ENCODE measurements at regions not wholly inside any gene's neighbourhood (a gene's known extent, or its start where the extent isn't known, plus 50 kb on each side); places are given as distances from the start of the nearest gene placed in this dataset.

GRCh38 chr2:40540026-40540425 is 88.1 kb upstream of the SLC8A1 start:
- POLR2A ChIA-PET, result no interaction called here

GRCh38 chr2:40543381-40543780 is 91.5 kb upstream of the SLC8A1 start:
- Histone ChIP-seq H3K9me3 (no peaks in the 10 kb centered on the region), H3K4me2 (no peak overlapping the region), H3K4me3 (no peak overlapping the region), H3K4me1 (no peaks in the 10 kb centered on the region), H3K27ac (no peak overlapping the region)
- DNase-seq (ENCODE audit: low read depth in 1 of 2, low spot score in 1 of 2), result no peak
- ChIA-PET POLR2A (no interaction called here), CTCF (interaction anchor here (1.2 kb wide), 1 partner anchor 10 kb away, joined by 3 read pairs; no protein-coding TSS in a partner anchor)
- no peak for ATAC-seq
- no peak for TF ChIP-seq RAD21 (conservative IDR thresholded peaks at IDR 0.05 in 1 of 2, IDR thresholded peaks at IDR 0.05 in 1 of 2)
- no peak for TF ChIP-seq RARB (CRISPR knock-in tag; IDR thresholded peaks at IDR 0.05)
- TF ChIP-seq GATA3 (IDR thresholded peaks at IDR 0.05; ENCODE audit: borderline replicate concordance), result no peak
- no peak for TF ChIP-seq EHMT2 (IDR thresholded peaks at IDR 0.05; ENCODE audit: low read depth)
- no peak for TF ChIP-seq ZSCAN20 (CRISPR knock-in tag; IDR thresholded peaks at IDR 0.05)
- no peak for TF ChIP-seq PHF8 (IDR thresholded peaks at IDR 0.05; ENCODE audit: borderline replicate concordance, low read depth)
- TF ChIP-seq EHF (CRISPR knock-in tag; IDR thresholded peaks at IDR 0.05), result no peak
- TF ChIP-seq, protein P1, sequence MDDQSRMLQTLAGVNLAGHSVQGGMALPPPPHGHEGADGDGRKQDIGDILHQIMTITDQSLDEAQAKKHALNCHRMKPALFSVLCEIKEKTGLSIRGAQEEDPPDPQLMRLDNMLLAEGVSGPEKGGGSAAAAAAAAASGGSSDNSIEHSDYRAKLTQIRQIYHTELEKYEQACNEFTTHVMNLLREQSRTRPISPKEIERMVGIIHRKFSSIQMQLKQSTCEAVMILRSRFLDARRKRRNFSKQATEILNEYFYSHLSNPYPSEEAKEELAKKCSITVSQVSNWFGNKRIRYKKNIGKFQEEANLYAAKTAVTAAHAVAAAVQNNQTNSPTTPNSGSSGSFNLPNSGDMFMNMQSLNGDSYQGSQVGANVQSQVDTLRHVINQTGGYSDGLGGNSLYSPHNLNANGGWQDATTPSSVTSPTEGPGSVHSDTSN (IDR thresholded peaks at IDR 0.05), result no peak
- TF ChIP-seq NPAS2 (CRISPR knock-in tag; IDR thresholded peaks at IDR 0.05; ENCODE audit: borderline replicate concordance), result no peak
- no peak for TF ChIP-seq EP300 (IDR thresholded peaks at IDR 0.05)
- no peak for TF ChIP-seq CHD2 (IDR thresholded peaks at IDR 0.05; ENCODE audit: low read length, partially characterized antibody)
- no peak for FAIRE-seq
- 39% methylated on average over 2 of the region's 2 CpGs for WGBS (ENCODE audit: missing lambda C conversion rate)

More at GRCh38 chr2:40540026-40540425, 88.1 kb upstream of the SLC8A1 start:
- no peak overlapping the region for H3K27ac ChIP-seq
- no peak overlapping the region for H3K4me3 ChIP-seq
- CTCF ChIA-PET, result interaction anchor here (0.5 to 1.8 kb wide), 2 partner anchors 15 to 406 kb away, joined by 6 read pairs; no protein-coding TSS in a partner anchor
- no peak for ATAC-seq
- 53% methylated on average over 3 of the region's 3 CpGs for WGBS (ENCODE audit: missing lambda C conversion rate)
- DNase-seq (ENCODE audit: low read depth in 1 of 2, low spot score in 1 of 2), result no peak
- no peak overlapping the region for H3K4me2 ChIP-seq
- no peak for FAIRE-seq
- no peaks in the 10 kb centered on the region for H3K9me3 ChIP-seq
- TF ChIP-seq CEBPB (IDR thresholded peaks at IDR 0.05) (no peak), EHMT2 (IDR thresholded peaks at IDR 0.05; ENCODE audit: low read depth) (no peak), EP300 (IDR thresholded peaks at IDR 0.05) (no peak), POLR2AphosphoS2 (conservative IDR thresholded peaks at IDR 0.05; ENCODE audit: low read length) (no peak), BHLHE40 (IDR thresholded peaks at IDR 0.05; ENCODE audit: low read depth, low read length) (no peak), ESRRA (IDR thresholded peaks at IDR 0.05; ENCODE audit: borderline replicate concordance, low read length) (no peak), JUNB (IDR thresholded peaks at IDR 0.05) (no peak), USF2 (IDR thresholded peaks at IDR 0.05) (no peak), HDAC2 (IDR thresholded peaks at IDR 0.05) (no peak), SMC3 (IDR thresholded peaks at IDR 0.05) (no peak)
- TF ChIP-seq, protein P2, sequence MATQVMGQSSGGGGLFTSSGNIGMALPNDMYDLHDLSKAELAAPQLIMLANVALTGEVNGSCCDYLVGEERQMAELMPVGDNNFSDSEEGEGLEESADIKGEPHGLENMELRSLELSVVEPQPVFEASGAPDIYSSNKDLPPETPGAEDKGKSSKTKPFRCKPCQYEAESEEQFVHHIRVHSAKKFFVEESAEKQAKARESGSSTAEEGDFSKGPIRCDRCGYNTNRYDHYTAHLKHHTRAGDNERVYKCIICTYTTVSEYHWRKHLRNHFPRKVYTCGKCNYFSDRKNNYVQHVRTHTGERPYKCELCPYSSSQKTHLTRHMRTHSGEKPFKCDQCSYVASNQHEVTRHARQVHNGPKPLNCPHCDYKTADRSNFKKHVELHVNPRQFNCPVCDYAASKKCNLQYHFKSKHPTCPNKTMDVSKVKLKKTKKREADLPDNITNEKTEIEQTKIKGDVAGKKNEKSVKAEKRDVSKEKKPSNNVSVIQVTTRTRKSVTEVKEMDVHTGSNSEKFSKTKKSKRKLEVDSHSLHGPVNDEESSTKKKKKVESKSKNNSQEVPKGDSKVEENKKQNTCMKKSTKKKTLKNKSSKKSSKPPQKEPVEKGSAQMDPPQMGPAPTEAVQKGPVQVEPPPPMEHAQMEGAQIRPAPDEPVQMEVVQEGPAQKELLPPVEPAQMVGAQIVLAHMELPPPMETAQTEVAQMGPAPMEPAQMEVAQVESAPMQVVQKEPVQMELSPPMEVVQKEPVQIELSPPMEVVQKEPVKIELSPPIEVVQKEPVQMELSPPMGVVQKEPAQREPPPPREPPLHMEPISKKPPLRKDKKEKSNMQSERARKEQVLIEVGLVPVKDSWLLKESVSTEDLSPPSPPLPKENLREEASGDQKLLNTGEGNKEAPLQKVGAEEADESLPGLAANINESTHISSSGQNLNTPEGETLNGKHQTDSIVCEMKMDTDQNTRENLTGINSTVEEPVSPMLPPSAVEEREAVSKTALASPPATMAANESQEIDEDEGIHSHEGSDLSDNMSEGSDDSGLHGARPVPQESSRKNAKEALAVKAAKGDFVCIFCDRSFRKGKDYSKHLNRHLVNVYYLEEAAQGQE (IDR thresholded peaks at IDR 0.05), result no peak
- no peaks in the 10 kb centered on the region for H3K4me1 ChIP-seq

Data from A549 (cell line).